Fibroblast of mammary gland (primary cell): ENCODE measurements at regions not wholly inside any gene's neighbourhood (a gene's known extent, or its start where the extent isn't known, plus 50 kb on each side); places are given as distances from the start of the nearest gene placed in this dataset.
"Not testable (repeated sequence)": the region's sequence is repeated elsewhere in the genome, so short reads cannot be mapped to it uniquely, and the experiment has no call there.

Source experiments
- DNase-seq: peaks from one replicate; pipeline ENCODE4 v3.0.0-alpha.2; 2010; ENCODE audit warnings: low read depth
- H3K4me3 ChIP-seq: 2 replicates; pipeline ENCODE4 v1.5.1; 2011; ENCODE audit warnings: low read depth, mild to moderate bottlenecking, low read length, moderate library complexity; ENCODE audit not compliant: control insufficient read depth
- TF ChIP-seq, protein P1 (sequence below): conservative IDR thresholded peaks from 2 replicates; pipeline ENCODE4 v1.5.1; 2011; ENCODE audit warnings: low read depth, low read length, inconsistent platforms; ENCODE audit not compliant: control insufficient read depth, insufficient read depth

DNA sequence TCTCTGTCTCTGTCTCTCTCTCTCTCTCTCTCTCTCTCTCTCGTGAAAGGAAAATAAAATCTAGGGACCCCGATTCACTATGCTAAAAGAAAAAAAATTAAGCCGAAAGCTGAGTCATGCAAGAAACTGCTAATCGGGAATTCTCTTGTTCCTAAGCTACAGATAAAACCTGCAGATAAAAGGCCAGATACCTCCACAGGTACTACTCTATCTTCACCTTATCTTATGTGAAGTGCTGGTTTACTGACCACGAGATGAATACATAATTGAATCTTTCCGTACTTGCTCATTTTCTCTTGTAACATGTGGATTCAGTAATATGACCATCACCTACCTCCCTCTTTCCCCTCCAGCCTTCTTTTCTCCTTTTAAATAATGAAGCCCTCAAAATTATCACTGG is 120.5 kb downstream of the RFX6 start:
- DNase-seq, result no peak
- TF ChIP-seq, protein P1, sequence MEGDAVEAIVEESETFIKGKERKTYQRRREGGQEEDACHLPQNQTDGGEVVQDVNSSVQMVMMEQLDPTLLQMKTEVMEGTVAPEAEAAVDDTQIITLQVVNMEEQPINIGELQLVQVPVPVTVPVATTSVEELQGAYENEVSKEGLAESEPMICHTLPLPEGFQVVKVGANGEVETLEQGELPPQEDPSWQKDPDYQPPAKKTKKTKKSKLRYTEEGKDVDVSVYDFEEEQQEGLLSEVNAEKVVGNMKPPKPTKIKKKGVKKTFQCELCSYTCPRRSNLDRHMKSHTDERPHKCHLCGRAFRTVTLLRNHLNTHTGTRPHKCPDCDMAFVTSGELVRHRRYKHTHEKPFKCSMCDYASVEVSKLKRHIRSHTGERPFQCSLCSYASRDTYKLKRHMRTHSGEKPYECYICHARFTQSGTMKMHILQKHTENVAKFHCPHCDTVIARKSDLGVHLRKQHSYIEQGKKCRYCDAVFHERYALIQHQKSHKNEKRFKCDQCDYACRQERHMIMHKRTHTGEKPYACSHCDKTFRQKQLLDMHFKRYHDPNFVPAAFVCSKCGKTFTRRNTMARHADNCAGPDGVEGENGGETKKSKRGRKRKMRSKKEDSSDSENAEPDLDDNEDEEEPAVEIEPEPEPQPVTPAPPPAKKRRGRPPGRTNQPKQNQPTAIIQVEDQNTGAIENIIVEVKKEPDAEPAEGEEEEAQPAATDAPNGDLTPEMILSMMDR, result no peak
- no peak overlapping the region for H3K4me3 ChIP-seq

- TF ChIP-seq, protein P1, result no peak
- no peak for DNase-seq
- no peak overlapping the region for H3K4me3 ChIP-seq
Measured at GRCh38 chr6:117007659-117008058, 130.6 kb downstream of the RFX6 start.

DNA sequence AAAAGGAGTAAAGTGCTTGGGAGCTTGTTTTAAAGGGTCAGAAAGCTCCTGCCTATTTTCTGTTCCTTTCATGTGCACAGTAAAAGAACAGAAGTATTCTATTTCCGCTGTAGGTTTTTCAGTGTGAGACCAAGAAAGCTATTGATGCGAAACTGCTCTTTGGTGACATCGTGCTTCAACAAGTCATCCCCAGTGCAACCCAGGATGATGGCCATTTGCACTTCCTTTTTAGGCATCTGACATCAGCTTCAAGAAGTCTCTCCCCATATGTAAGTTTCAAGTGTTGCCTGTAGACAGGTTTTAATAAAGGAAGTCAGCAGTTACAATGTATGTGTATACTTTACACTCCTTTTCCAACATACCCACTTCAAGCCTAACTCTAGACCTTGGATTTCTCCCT is 131.6 kb downstream of the RFX6 start:
- H3K4me3 ChIP-seq, result no peak overlapping the region
- DNase-seq, result no peak
- TF ChIP-seq, protein P1, result no peak

- H3K4me3 ChIP-seq, result not testable (repeated sequence)
Measured at GRCh38 chr6:117014641-117015473, 137.8 kb downstream of the RFX6 start.

GRCh38 chr6:117015474-117015804 is 138.4 kb downstream of the RFX6 start:
- H3K4me3 ChIP-seq, DNase-seq: not testable (repeated sequence)

More at GRCh38 chr6:117014641-117015473, 137.8 kb downstream of the RFX6 start:
- DNase-seq, result not testable (repeated sequence)

- TF ChIP-seq, protein P1, result no peak
- DNase-seq, result peak; percentile 17
- H3K4me3 ChIP-seq, result no peak overlapping the region
Measured at GRCh38 chr6:117018771-117019170, 141.7 kb downstream of the RFX6 start.

DNA sequence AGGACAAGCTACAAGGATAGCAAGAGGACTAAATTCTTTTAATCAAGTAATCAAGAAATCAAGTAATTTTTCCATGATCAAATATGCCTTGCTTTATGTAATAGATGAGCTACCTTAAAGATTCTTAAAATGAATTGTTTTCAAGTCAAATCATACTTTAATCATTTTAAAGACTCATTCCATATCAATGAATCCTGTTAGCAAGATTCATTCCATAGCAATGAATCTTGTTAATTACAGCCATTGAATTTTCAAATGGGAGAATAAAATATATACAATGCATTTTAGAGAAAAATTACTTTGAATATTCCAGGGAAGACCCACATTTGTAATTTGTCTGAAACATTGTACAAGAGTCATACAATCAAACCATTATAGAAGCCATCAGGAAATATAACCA is 145.7 kb downstream of the RFX6 start:
- TF ChIP-seq, protein P1, result no peak
- H3K4me3 ChIP-seq, result no peak overlapping the region
- DNase-seq, result no peak

GRCh38 chr6:117025310-117025709 is 148.3 kb downstream of the RFX6 start:
- DNase-seq, result no peak
- H3K4me3 ChIP-seq, result no peak overlapping the region
- TF ChIP-seq, protein P1, result no peak
